Fibroblast of mammary gland (primary cell): ENCODE measurements at regions not wholly inside any gene's neighbourhood (a gene's known extent, or its start where the extent isn't known, plus 50 kb on each side); places are given as distances from the start of the nearest gene placed in this dataset.

ENCODE experiments used
- DNase-seq: peaks from one replicate; pipeline ENCODE4 v3.0.0-alpha.2; 2010; ENCODE audit warnings: low read depth
- H3K4me3 ChIP-seq: 2 replicates; pipeline ENCODE4 v1.5.1; 2011; ENCODE audit warnings: low read depth, mild to moderate bottlenecking, low read length, moderate library complexity; ENCODE audit not compliant: control insufficient read depth
- TF ChIP-seq, protein P1 (sequence below): conservative IDR thresholded peaks from 2 replicates; pipeline ENCODE4 v1.5.1; 2011; ENCODE audit warnings: low read depth, low read length, inconsistent platforms; ENCODE audit not compliant: control insufficient read depth, insufficient read depth

DNA sequence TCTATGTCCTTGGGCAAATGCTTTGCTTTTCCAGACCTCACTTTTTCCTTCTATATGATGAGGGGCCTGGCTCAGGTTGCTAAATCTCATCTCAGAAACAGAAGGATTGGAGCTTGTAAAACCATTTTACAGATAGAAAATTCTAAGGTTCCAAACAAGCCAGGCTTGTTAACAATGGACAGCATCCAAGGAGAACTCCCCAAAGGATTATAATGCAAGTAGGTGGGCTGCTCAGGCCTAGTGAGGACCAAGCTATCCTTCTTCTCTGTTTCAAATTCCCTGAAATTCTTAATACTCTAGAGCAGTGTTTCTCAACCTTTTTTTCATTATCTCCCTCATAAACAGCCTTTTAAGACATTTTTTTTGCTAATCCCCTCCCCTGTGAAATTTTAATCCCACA lies 269.8 kb downstream of the TMEM38B start:
- no peak for DNase-seq
- no peak overlapping the region for H3K4me3 ChIP-seq
- TF ChIP-seq, protein P1, sequence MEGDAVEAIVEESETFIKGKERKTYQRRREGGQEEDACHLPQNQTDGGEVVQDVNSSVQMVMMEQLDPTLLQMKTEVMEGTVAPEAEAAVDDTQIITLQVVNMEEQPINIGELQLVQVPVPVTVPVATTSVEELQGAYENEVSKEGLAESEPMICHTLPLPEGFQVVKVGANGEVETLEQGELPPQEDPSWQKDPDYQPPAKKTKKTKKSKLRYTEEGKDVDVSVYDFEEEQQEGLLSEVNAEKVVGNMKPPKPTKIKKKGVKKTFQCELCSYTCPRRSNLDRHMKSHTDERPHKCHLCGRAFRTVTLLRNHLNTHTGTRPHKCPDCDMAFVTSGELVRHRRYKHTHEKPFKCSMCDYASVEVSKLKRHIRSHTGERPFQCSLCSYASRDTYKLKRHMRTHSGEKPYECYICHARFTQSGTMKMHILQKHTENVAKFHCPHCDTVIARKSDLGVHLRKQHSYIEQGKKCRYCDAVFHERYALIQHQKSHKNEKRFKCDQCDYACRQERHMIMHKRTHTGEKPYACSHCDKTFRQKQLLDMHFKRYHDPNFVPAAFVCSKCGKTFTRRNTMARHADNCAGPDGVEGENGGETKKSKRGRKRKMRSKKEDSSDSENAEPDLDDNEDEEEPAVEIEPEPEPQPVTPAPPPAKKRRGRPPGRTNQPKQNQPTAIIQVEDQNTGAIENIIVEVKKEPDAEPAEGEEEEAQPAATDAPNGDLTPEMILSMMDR, result no peak

DNA sequence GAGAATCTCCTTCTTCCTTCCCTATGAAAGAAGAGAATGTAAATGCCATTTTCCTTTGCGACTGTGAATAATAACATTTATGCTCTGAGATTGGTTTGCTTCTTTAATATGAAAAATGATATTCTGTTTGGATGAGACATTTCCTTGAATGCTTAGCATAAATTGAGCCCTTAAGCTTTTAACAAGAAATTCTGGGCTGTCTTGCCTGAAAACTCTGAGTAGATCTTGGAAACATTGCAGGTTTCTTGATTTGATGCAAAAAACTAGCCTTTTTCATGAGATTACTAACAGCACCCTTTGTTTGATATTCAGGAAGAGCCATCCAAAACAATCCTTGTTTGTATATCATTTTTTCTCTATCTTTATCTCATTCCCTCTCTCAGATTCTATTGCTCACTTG lies 272.5 kb downstream of the TMEM38B start:
- TF ChIP-seq, protein P1, result no peak
- DNase-seq, result no peak
- H3K4me3 ChIP-seq, result no peak overlapping the region

DNA sequence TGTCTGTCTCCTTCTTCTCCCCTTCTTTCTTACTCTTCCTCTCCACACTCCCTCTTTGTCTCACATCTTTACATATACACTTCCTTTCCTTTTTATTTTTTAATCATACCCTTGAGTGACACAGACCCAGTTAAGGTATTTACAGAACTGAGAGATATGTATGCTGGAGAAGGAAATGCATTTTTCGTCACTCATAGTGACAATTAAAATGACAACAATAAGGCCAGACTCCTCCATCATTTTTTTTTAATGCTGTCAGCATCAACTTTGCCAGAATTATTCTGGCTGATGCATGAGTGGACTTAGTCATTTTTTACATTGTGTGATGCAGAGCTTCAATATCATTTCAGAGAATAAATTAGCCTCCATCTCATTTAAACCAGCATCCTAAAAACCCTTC lies 272.9 kb downstream of the TMEM38B start:
- DNase-seq, result no peak
- TF ChIP-seq, protein P1, result no peak
- H3K4me3 ChIP-seq, result no peak overlapping the region

DNA sequence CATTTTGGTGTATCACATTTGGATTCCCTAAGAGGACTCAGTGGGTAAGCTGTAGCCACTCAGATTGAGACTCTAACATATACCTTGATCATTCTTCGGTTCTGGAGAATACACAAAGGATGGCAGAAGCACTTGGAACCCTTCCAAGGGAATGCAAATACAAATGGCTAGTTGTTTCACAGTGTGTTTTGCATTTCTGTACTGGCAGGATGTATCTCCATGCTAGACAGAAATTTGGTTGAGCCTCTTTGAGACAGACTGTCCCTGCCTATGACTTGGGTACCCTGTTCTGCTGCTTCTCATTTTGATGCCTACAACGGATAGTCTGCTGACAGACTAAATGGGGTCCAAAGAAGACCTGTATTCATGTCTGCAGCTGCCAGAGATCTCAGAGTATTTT lies 273.5 kb downstream of the TMEM38B start:
- H3K4me3 ChIP-seq, result no peak overlapping the region
- DNase-seq, result no peak

DNA sequence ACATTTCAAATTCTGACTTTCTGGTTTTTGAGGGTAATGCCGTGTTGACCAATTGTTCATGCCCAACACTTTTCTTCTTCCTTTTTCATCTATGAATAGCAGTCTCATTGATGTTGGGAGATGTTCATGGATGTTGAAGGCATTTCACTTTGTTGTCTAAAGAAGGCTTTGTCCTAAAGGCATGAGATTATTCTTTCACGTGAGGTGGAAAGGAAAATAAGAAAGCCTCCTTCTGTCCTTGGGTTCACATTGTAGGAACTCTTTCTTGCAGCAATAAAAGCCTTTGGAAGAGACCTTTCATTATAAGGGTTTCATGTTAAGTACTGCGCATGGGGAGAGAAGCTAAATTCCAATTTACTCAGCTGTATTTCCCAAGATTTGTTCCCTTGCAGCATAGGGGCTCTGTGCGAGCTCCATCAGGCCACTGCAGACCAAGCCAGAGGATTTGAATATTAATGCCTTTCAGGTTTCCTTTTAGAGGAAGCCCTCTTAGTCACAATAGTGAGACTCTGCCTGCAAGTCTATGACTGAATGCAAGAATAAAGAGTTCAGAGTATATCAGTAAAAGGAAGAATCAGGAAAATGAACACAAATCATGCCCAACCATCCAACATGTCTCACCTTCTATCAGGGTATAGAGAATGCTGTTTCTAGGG lies 274.6 kb downstream of the TMEM38B start:
- H3K4me3 ChIP-seq, result no peak overlapping the region
- DNase-seq, result no peak
- TF ChIP-seq, protein P1, result no peak

More for the DNA sequence above, 273.5 kb downstream of the TMEM38B start:
- TF ChIP-seq, protein P1, result no peak

DNA sequence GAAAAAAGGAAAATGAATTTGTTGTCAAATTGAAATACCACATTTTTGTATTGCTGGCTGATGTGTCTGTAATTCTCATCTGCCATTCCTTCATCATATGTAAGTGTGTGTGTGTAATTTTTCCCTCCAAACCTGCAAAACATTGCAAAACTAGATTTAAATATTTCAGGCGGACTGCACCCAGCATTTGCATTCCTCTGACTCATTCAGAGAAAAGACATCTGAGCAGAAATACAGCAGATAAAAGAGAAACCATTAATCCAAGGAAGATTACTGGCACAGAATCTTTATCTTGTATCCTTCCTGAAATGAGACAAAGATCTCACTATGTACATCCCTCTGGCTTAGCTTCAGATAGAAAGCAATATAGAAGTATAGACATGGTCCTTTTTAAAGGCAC lies 275.3 kb downstream of the TMEM38B start:
- no peak for DNase-seq
- TF ChIP-seq, protein P1, result no peak
- H3K4me3 ChIP-seq, result no peak overlapping the region

DNA sequence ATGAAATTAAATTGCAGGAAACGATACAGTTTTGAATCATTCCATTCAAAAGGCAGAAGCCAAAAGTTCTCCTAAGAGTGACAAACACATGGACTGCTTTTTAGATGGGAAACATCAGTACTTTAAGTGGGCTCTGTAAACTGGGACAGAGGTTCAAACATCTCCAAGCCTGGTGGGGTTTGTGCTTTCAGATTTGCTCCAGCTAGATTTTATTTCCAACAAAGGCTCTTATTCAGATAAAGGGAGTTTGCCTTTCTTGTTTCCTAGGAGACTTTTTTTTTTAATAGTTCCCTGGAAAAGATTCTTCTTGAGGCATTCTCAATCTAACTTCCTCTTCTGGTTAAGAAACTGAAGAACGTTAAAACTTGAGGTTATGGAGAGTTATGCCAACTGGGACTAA lies 277.6 kb downstream of the TMEM38B start:
- H3K4me3 ChIP-seq, result no peak overlapping the region
- DNase-seq, result no peak
- TF ChIP-seq, protein P1, result no peak
